NOMO-1 (cell line): ENCODE measurements at regions not wholly inside any gene's neighbourhood (a gene's known extent, or its start where the extent isn't known, plus 50 kb on each side); places are given as distances from the start of the nearest gene placed in this dataset.
A peak's percentile ranks its signal among the peaks of the same experiment; 100 is the strongest.

ENCODE experiments used
- DNase-seq, 2 experiments: peaks; one replicate each; lab custom pipeline; 2025; ENCODE audit not compliant: unreplicated experiment in 2 of 2; lab: John Stamatoyannopoulos, UW

DNA sequence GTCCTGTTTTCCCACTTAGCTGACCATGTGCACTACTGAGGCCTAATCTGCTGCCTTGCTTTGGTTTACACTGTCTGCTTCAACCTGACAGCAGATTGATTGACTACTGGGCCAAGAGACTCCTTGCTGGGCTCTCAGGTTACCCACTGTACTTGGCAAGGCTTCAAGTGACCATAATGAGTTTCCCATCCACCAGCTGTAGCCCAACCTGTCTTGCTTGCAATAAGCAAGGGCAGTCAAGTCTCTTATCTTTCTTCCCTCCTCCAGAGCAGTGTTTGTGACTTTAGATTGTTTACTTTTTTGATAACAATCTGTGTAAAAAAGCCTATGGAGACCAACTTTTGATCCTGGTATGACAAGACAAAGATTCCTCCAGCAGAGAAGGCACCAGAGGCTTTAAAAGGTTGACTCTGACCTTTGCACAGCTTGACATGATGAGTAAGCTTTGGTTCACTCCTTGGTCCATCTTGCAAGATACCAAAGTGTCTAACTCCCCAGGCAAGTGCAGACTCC, 912.3 kb upstream of the SEMA6A start:
- no peak for DNase-seq

GRCh38 chr5:117486261-117486660, 911.6 kb upstream of the SEMA6A start:
- DNase-seq = no peak

- no peak for DNase-seq
Observed at GRCh38 chr5:117475919-117476318, 901.3 kb upstream of the SEMA6A start.

DNA sequence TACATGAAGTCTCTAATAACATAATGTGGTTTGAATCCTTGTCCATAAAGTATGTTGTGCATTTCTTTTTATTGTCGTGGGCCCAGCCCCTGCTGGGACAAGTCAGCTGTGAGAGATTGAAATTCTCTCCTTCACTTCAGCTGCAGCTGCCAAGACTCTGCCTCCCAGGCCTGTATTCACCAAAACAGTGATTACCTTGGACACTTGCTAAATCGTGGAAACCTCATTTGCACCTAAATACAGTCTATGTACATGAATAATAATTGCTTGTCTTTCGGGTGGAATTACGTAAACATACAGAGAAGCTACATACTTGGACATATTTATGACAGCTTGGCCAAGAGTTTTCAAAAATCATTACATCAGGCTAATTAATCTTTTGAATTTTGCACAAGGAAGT, 898.5 kb upstream of the SEMA6A start:
- DNase-seq = no peak

DNA sequence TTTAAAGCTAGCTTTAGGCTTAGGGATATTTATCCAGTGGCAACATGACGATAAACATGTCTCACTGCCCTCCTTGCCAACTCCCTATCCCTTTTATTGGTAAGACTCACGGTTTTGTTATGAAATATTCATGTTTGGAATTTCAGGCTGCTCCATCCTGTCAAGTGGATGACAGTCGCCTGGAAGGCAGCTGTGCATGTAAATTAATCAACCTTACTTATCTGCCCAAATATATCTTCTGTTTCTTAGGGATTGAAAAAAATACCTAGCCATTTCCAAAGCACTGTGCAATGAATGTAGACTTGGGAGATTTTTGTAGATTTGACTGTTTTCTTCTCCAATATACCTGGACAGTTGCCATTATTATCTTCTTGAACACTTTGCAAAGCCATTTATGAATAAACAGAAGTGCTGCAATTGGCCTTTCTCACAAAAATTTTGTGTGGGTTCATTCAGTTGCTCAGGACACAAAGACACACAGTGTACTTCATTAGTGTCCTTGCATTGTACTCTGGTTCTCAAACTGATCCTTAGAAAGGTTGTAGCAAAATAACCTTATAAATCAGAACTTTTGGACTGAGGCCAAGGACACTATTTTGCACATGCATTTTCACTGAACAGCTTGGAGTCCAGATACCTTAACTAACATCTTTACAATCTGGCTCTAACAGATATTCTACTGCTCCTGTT, 889.4 kb upstream of the SEMA6A start:
- DNase-seq = no peak

DNA sequence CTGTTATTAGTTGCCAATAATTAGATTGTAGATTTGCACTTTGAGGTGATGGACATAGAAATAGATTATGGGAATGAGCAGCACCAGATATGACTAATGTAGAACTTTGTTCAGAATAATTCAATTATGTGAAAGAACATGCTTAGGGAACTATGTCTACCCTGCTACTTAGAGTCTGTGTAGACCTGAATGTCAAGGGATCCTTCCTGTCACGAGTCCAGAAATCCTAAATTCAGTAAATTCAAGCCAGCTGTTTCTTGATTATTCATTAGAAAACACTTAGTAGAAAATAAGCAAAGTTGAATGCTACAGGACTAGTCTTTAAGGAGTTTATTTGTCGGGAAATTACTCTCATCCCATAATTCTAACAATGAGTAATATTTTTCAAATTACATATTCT, 887.3 kb upstream of the SEMA6A start:
- DNase-seq = no peak

DNA sequence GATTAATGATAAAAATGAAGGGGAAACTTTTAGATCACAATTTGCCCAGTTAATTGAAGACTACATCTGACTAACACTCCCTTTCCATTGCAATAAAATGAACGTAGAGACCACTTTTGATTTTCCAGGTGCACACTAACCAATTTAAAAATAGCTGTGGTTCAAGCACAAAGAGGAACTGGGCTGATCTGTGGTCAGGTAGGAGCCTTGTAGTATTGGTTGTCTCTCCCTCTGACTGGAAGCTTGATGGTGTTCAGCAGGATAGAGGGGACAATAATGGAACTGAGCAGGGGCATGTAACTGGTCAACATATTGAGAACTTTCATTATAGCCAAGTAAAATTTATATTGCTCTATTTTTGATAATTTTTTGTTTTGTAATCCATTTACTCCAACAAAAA, 886.8 kb upstream of the SEMA6A start:
- no peak for DNase-seq

- no peak for DNase-seq
Observed at GRCh38 chr5:117457656-117458055, 883.0 kb upstream of the SEMA6A start.

- no peak for DNase-seq
Observed at GRCh38 chr5:117456866-117457470, 882.3 kb upstream of the SEMA6A start.

DNA sequence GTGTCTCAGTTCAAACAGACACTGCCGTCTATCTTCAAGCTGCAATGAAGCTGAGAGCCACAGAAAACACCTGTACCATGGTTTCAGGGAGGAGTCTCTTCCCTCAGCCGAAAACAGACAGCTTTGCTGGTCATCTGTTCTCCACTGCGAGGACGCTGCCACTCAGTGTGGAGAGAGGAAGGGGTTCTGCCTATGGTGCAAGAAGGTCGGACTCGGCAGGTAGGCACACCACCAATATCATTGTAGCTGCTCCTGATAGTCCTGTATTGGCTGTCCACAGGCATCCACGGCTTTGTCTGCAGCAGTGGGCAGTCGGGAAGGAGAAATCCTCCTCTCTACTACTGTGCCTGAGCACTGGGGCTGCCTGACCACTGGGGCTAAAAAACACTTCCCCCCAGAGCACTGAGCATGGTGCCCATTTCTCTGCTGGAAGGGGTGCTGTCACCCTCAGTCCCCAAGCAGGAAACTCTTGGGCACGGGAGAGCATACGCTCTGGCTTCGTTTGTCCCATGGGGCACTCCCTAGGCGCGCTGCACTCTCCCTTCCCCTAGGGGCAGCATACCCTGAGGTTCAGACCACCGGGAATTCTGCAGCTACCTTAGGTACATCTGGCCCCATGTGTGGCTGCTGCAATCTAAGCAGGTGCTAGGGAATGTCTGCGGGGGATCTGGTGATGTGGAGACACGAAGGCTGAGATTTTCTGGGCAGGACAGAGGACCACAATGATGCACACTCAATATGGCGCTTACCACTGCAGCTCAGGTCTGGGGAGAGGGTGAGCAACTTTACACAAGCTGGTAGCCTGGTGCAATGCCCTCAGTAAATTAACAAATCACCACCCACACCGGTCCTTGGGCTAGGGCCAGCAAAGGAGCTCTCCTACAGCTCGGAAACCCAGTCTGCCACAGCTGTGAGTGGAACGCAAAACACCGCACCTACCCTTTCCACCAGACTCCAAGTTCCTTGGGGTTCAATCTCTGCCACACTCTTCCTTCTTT, 880.9 kb upstream of the SEMA6A start:
- no peak for DNase-seq

DNA sequence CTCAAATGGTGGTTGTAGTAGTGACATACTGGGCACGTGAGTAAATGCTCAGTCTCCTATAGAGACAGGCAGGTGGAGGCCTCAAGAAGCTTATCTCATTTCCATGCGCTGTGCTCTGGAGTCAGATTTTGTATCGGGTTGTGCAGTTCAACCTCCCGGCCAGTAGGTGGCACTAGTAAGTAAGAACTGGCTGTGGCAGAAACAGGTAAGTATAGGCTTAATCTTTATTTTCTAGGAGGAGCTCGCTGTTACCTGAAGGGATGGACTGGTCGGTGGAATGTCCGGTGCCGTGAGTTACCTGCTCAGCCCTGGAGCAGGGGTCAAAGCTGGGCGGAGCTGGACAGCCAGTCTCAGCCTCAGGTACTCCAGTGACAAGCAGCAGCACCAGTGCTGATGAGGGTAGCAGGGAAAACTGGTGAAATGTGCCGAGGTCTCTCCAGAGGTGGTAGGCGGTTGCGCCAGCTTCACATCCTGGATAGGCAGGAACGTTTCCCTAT, 880.1 kb upstream of the SEMA6A start:
- peak in 1 of 2 experiments; percentile 37 for DNase-seq

DNA sequence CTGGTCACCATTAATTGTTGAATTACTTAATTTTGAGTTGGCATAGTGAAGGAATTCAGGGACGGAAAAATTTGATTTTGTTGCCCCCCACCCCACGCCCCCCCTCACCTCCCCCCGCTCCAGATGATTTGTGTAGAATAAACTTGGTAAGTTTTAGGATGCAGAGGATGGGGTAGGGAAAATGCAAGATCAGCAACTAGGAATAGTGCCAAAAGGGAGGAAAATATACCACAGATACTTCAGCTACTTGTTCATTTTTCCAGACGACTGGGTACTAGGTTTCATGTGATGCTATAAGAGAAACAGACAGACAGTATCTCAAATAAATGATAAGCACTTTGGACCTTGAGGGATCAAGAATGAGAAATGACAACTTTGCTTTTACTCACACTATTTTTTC, 862.2 kb upstream of the SEMA6A start:
- no peak for DNase-seq

- DNase-seq = no peak
Observed at GRCh38 chr5:117435203-117435602, 860.6 kb upstream of the SEMA6A start.

DNA sequence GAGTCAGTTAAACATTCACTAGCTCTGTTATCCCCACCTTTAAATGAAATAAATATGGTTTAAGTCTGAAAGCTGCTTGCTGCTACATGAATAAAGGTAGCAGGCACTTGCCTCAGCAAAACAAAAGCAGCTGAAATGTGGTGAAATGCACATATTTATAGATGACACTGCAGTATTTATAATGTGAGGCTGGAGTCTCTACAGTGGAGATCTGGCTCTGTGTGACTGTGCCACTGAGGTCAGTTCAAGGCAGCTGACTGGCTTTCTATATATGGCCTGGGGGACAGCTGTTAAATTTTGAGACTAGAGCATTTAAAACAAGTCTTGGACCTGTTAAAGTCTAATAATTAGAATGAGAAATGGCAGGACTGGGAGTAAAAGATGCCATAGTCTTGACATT, 859.6 kb upstream of the SEMA6A start:
- DNase-seq = no peak

DNA sequence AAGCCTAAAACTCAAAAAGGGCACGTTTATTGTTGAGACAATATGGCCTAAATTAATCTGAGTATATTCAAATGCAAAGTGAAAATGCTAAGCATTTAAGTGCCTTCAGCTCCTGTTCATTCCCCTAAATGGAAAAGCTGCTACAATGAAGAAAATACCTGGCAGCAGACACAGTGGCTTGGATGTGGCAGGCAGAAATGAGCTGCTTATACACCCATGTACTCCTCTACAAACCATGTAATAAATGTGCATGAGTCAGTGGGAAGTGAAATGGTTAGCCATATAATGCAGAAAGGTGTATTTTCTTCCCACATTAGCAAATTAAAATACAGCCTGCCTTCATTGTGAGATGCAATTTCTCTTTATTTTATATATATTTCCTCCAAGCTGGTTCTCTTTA, 859.2 kb upstream of the SEMA6A start:
- no peak for DNase-seq

DNA sequence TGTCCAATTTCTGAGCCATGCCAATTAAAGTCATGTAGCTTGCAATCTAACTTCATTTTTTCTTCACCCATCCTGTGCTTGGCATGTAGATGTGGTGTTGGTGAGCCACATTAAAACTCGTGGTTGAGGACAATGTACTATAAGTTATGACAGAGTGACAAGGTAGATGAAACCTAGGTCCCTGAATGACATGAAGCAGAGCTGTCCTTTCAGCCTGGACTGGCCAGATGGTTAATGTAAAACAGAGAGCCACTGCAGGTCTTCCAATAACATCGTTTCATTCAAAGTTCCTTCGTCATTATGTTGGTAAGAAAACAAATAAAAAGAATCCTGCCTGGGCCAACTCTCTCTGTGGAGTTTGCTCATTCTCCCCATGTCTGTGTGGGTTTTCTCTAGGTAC, 856.5 kb upstream of the SEMA6A start:
- DNase-seq = no peak

GRCh38 chr5:117425163-117425562, 850.5 kb upstream of the SEMA6A start:
- no peak for DNase-seq

GRCh38 chr5:117424559-117424958, 849.9 kb upstream of the SEMA6A start:
- DNase-seq = no peak

DNA sequence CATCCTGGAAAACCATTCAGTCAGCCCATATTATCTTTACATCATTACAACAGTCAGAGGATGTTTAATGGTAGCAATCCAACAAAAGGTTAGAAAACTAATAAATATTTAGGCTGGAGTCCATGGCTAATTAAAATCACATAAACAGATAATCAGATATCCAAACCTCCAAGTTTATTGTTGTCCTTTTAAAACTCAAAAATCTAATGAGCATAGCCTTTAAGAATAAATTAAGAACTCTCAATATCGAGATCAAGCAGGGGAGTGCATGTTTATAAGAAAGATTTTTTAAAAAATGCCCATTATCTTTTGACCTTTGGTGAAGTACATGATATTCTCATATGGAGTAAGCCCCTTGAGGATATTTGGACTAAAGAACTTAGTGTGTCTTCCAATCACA, 842.9 kb upstream of the SEMA6A start:
- no peak for DNase-seq

DNA sequence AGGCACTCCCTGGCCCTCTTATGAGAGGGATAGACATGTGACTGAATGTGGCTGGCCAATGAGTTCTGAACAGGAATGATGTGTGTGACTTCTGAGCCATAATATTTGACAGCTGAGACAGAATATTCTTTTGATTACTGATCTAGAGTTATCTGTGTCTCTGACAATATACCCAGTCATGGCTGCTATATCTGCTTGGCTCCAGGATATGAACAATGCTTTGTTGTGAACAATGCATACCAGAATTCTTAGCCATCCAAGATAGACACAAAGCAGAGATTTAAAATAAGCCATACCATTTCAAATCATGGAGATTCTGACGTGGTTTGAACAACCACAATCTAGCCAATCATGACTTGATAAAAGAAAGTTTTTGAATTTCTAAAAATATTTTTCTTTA, 840.3 kb upstream of the SEMA6A start:
- DNase-seq = no peak

DNA sequence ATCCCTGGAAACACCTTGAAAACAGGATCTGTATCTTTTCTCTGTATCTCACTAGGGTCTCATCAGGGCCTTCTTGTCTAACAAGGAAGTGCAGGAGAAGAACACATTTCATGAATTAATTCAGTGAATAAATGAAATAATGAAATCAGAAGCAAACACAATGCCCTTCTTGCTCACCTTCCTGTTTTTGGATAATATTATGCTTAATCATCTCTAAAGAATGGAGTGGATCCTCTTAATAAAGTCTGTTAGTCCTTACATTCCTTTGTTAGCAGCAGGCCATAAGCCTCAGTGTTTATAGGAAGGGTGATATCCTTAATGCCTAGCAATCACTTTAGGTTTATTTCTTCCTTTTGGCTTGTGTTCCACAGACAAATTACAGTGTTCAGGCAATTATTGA, 837.1 kb upstream of the SEMA6A start:
- no peak for DNase-seq
